ENCODE measurements at regions not wholly inside any gene's neighbourhood (a gene's known extent, or its start where the extent isn't known, plus 50 kb on each side); places are given as distances from the start of the nearest gene placed in this dataset.

DNA sequence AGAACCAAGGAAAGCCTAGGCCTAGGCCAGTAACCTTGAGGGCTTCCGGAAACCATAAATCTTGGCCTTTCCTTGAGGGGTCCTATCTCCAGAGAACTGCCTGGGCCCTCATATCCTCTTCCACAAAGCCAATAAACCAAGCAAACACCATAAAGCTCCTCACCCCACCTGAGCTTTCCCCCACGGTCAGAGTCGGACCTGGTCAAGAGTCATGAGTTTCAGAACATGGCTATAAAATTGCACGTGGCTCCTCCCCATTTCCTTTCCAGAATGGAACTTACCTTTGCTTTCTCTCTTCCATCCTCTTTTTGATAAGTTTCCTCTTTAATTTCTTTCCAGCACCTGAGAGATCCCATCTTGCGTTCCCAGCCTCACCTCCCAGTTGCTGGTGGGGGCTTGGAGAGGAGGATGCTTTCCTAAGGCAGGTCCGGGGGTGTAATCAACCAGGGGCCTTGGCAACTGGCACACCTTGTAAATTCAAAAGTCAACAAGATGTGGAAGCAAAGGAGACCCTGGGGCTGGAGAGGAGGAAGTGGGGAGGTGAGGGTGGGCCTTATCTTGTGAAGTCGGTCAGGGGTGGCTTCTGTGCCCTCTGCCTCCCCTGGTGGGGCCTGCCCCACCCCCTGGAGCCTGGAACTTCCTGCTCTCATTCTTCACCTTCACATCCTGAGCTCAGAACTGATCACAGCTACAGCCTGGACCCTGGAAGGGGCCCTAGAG lies 259.9 kb downstream of the FOXD2 start:
- Histone ChIP-seq H3K23me2 (ENCODE audit: insufficient read length, low read depth, low read length, poor library complexity, severe bottlenecking) (no peaks in the 10 kb centered on the region), H3K27me3 (ENCODE audit: insufficient read depth, low read length) (no peaks in the 10 kb centered on the region), H2BK20ac (ENCODE audit: low read depth, low read length, poor library complexity, severe bottlenecking) (no peak overlapping the region), H3K79me2 (ENCODE audit: insufficient read depth, low read length) (no peaks in the 10 kb centered on the region), H2BK12ac (ENCODE audit: insufficient read length, low read depth, low read length) (no peak overlapping the region), H2AFZ (ENCODE audit: low read length) (no peak overlapping the region), H4K20me1 (ENCODE audit: control insufficient read depth, insufficient read depth, insufficient read length) (no peaks in the 10 kb centered on the region), H3K14ac (ENCODE audit: insufficient read depth, low read length) (no peak overlapping the region), H2BK5ac (ENCODE audit: insufficient read length, low read length) (no peak overlapping the region), H3K27ac (ENCODE audit: insufficient read length, low read depth, low read length) (no peak overlapping the region), H2BK120ac (ENCODE audit: low read depth, low read length, poor library complexity, severe bottlenecking) (no peak overlapping the region), H3T11ph (ENCODE audit: low read length) (no peak overlapping the region), H3K79me1 (ENCODE audit: insufficient read depth, low read depth, low read length, poor library complexity, severe bottlenecking) (no peaks in the 10 kb centered on the region), H3K56ac (ENCODE audit: insufficient read length, low read depth, low read length) (no peak overlapping the region), H3K9me3 (ENCODE audit: control insufficient read depth, low read depth, low read length) (no peaks in the 10 kb centered on the region), H2BK15ac (ENCODE audit: low read depth, low read length) (no peak overlapping the region), H4K8ac (replicated peaks; ENCODE audit: insufficient read length, low read depth, low read length) (no peak overlapping the region), H3K23ac (ENCODE audit: insufficient read length, low read depth, low read length) (no peak overlapping the region), H4K91ac (ENCODE audit: insufficient read length, low read depth, low read length) (no peak overlapping the region), H3K4me1 (ENCODE audit: insufficient read depth, low read length) (no peaks in the 10 kb centered on the region), H4K5ac (ENCODE audit: insufficient read length, low read depth, low read length) (no peak overlapping the region), H2AK5ac (ENCODE audit: insufficient read length, low read length) (no peak overlapping the region), H3K4me2 (ENCODE audit: insufficient read depth, insufficient read length, low read length) (no peak overlapping the region), H3K18ac (ENCODE audit: insufficient read length, low read depth, low read length) (no peak overlapping the region), H3K4ac (ENCODE audit: low read depth, low read length) (no peak overlapping the region), H3K9ac (ENCODE audit: extremely low read depth, insufficient read length, low read length) (no peak overlapping the region)
- DNase-seq = no peak
- Mint-ChIP-seq H3K4me1 (peaks cover 6 to 8% of the 10 kb centered on the region in 2 experiments), H3K36me3 (ENCODE audit: insufficient read depth in 1 of 3, low read depth in 3 of 3) (no peaks in the 10 kb centered on the region), H3K27ac (no peak overlapping the region; a peak in 1 of 7 replicates), H3K27me3 (ENCODE audit: low read depth) (peaks cover 19% of the 10 kb centered on the region), H3K4me3 (no peak overlapping the region), H3K9me3 (no peaks in the 10 kb centered on the region)
- TF ChIP-seq, protein P1, sequence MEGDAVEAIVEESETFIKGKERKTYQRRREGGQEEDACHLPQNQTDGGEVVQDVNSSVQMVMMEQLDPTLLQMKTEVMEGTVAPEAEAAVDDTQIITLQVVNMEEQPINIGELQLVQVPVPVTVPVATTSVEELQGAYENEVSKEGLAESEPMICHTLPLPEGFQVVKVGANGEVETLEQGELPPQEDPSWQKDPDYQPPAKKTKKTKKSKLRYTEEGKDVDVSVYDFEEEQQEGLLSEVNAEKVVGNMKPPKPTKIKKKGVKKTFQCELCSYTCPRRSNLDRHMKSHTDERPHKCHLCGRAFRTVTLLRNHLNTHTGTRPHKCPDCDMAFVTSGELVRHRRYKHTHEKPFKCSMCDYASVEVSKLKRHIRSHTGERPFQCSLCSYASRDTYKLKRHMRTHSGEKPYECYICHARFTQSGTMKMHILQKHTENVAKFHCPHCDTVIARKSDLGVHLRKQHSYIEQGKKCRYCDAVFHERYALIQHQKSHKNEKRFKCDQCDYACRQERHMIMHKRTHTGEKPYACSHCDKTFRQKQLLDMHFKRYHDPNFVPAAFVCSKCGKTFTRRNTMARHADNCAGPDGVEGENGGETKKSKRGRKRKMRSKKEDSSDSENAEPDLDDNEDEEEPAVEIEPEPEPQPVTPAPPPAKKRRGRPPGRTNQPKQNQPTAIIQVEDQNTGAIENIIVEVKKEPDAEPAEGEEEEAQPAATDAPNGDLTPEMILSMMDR (conservative IDR thresholded peaks at IDR 0.05) = no peak
- no CpG with 5 or more reads among the region's 7 CpGs for WGBS (ENCODE audit: extremely low coverage, insufficient read length, low lambda C conversion rate)

All from H9 (cell line).